Heart left ventricle (tissue), 16 donors: ENCODE measurements at regions not wholly inside any gene's neighbourhood (a gene's known extent, or its start where the extent isn't known, plus 50 kb on each side); places are given as distances from the start of the nearest gene placed in this dataset.

Experiments
- ATAC-seq, 4 donors: fragments of 200-7000 bp; cut with Tn5 transposase; one replicate each; pipeline ENCODE4 v1.9.1; 2020 to 2022; ENCODE audit warnings: moderate library complexity in 4 of 4, mild to moderate bottlenecking in 3 of 4, moderate number of reproducible peaks in 1 of 4
- DNase-seq, 5 donors: peaks; one replicate each; pipeline ENCODE4 v3.0.0-alpha.2; 2020
- H3K27ac ChIP-seq, 12 donors: fragments of 200-600 bp; sonication (generic) in 4 of 12; one replicate each; pipeline versions ENCODE4 v1.5.0 to v1.8.0; 2016 to 2022; ENCODE audit warnings: mild to moderate bottlenecking in 2 of 12
- H3K27me3 ChIP-seq, 9 donors: fragments of 200-600 bp; sonication (generic) in 2 of 9; one replicate each; pipeline versions ENCODE4 v1.5.1 to v1.8.0; 2016 to 2022; ENCODE audit warnings: mild to moderate bottlenecking in 3 of 9
- H3K36me3 ChIP-seq, 9 donors: fragments of 200-600 bp; sonication (generic) in 2 of 9; one replicate each; pipeline versions ENCODE4 v1.5.0 to v1.8.0; 2018 to 2022; ENCODE audit warnings: mild to moderate bottlenecking in 2 of 9
- H3K4me1 ChIP-seq, 12 donors: fragments of 200-600 bp; sonication (generic) in 4 of 12; one replicate each; pipeline versions ENCODE4 v1.5.0 to v1.8.0; 2016 to 2022; ENCODE audit warnings: mild to moderate bottlenecking in 3 of 12
- H3K4me3 ChIP-seq, 12 donors: fragments of 200-600 bp; sonication (generic) in 4 of 12; one replicate each; pipeline versions ENCODE4 v1.5.0 to v1.8.0; 2017 to 2022; ENCODE audit warnings: mild to moderate bottlenecking in 9 of 12, moderate library complexity in 4 of 12
- H3K9me3 ChIP-seq, 12 donors: fragments of 200-600 bp; sonication (generic) in 4 of 12; one replicate each; pipeline versions ENCODE4 v1.5.0 to v1.8.0; 2016 to 2022; ENCODE audit warnings: mild to moderate bottlenecking in 1 of 12
- CTCF ChIP-seq, 12 donors: fragments of 200-600 bp; sonication (generic) in 4 of 12; IDR thresholded peaks; one replicate each; pipeline versions ENCODE4 v1.5.0 to v1.8.0; 2018 to 2022; ENCODE audit warnings: antibody characterized with exemption in 12 of 12, mild to moderate bottlenecking in 5 of 12
- POLR2A ChIP-seq, 2 donors: fragments of 450-650 bp; IDR thresholded peaks; one replicate each; pipeline ENCODE4 v1.6.1; 2017; ENCODE audit warnings: antibody characterized with exemption in 2 of 2, mild to moderate bottlenecking in 2 of 2, moderate library complexity in 2 of 2
- WGBS, 4 donors: extraction: QIAGEN DNeasy Blood & Tissue Kit in 2 of 4; methylation state at CpG; one replicate each; pipeline versions ENCODE4 v1.1.5 to v1.1.7; 2013 to 2018; 5-methylcytosine and 5-hydroxymethylcytosine counted together
- intact Hi-C, 10 donors: fragments of 100-400 bp; cut with DNase I; formaldehyde crosslinking; loops; one replicate each; pipeline versions ENCODE4 v1.11.1 to v1.14.2; 2022
- donor health status: ischemic (EF 13 %, LVEDD 7.1; RV severe dilation, severe dysfunction).
- donor health status: healthy with polysubstance abuse.
- donor health status: DM: no; HTN: yes; CAD: no.
- donor health status: DM: no; HTN: no; CAD: no.
- donor health status: ischemic (EF 25% LVEDD 6.9; RV normal size, moderate dysfunction).
- donor health status: ischemic (EF 25% LVEDD 5.7; RV mildly dilated, moderate dysfunction).
- donor health status: healthy.
- donor health status: DM: yes; HTN: yes; CAD: no.
- donor health status: ischemic (EF 35%, LVEDD 5.7; RV mildly dilated, moderate dysfunction).
- donor health status: nonischemic (EF 11% LVEDD 7.7; RV severe dilation, severe dysfunction).
- donor health status: DM: yes; HTN: yes; CAD: no.
- donor health status: PGD.
- donor health status: ischemic (EF 29% LVEDD 5.4; RV normal size, mild dysfunction).
- donor health status: nonischemic (EF 23%, LVEDD 6.1; RV moderate dilation, normal function).

- DNase-seq (no peak), ATAC-seq (no peak)
- Histone ChIP-seq H3K27me3 (no peaks in the 10 kb centered on the region), H3K36me3 (no peaks in the 10 kb centered on the region), H3K27ac (no peak overlapping the region), H3K4me1 (no peaks in the 10 kb centered on the region), H3K4me3 (no peak overlapping the region), H3K9me3 (peaks cover 0 to 11% (median 0%) of the 10 kb centered on the region in 12 donors)
- no peak for TF ChIP-seq CTCF (IDR thresholded peaks at IDR 0.05)
- no peak for TF ChIP-seq POLR2A (IDR thresholded peaks at IDR 0.05)
- 79 to 93% (median 85%) methylated on average over 6 of the region's 6 CpGs for WGBS, 4 donors
- intact Hi-C loops: no loop called here
These were observed 710.5 kb downstream of the DACH1 start for GRCh38 chr13:71156550-71156949.

DNA sequence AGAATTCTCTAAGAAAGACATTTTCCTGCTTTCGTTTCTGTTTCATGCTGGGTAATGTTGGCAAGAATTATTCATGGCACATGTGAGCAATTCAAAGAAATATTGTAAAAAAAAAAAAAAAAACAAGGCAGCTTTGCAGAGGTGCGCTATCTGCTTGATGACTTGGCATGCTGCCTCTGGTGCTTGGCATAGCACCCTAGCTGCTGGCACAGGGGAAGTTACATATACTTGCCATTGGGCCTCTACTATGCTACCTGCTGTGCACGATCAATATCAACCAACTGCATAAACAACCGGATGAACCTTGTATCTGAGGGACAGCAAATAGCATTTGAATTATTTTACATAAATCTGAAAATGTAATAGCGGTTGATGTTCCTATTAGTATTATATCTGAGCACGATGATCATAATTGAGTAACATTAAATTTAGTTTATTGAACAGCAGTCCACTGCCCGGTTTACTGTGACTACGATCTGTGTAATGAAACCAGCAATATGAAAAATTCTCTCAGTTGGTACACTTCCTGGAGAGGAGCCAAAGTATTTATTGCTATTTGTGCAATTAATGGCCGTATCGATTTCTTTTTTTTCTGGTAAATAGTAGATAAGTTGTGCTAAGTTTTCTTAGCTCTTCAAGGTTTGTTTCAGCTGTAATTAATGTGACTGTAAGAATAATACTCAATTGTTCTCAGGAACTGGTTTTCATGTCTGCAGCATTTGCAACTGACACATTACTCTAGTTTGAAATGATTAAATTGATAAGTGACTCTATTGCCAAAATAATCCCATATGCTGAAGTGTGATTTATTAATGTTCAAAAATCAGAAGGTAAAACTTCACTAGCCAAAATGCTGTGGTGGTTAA, 717.3 kb downstream of the DACH1 start:
- no peaks in the 10 kb centered on the region for H3K4me1 ChIP-seq
- intact Hi-C loops: no loop called here
- ATAC-seq (no peak), DNase-seq (no peak)
- WGBS, 4 donors: 82 to 87% (median 86%) methylated on average over 10 of the region's 10 CpGs
- no peaks in the 10 kb centered on the region for H3K36me3 ChIP-seq
- peaks cover 0 to 10% (median 0%) of the 10 kb centered on the region in 12 donors for H3K9me3 ChIP-seq
- H3K27ac ChIP-seq: no peak overlapping the region
- H3K4me3 ChIP-seq: no peak overlapping the region
- TF ChIP-seq POLR2A (IDR thresholded peaks at IDR 0.05) (no peak), CTCF (IDR thresholded peaks at IDR 0.05) (no peak)
- no peaks in the 10 kb centered on the region for H3K27me3 ChIP-seq

DNA sequence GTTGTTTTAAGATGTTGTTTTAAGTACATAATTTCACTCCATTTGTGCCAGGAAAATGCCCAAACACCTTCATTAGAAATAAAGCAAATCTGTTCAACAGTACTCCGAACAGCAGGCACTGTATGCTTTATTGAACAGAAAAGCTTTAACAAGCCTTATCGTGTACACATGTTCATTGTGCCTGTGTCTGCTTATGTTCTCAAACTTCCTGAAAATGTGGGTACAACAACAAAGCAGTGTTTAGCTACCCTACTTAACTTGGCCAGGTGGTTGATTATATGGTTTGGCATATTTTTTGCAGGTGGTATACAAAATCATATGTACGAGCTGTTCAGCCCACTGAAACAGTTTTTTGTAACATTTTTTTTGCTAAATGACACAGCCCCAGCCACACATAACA, 718.0 kb downstream of the DACH1 start:
- intact Hi-C loops: no loop called here

More for the DNA sequence above, 718.0 kb downstream of the DACH1 start:
- Histone ChIP-seq H3K36me3 (no peaks in the 10 kb centered on the region), H3K27me3 (no peaks in the 10 kb centered on the region), H3K4me3 (no peak overlapping the region), H3K4me1 (no peaks in the 10 kb centered on the region), H3K27ac (no peak overlapping the region), H3K9me3 (peaks cover 0 to 4% (median 0%) of the 10 kb centered on the region in 12 donors)
- 82 to 90% (median 89%) methylated on average over 3 of the region's 3 CpGs for WGBS, 4 donors
- TF ChIP-seq CTCF (IDR thresholded peaks at IDR 0.05) (no peak), POLR2A (IDR thresholded peaks at IDR 0.05) (no peak)
- ATAC-seq: no peak
- no peak for DNase-seq
